ENCODE measurements at regions not wholly inside any gene's neighbourhood (a gene's known extent, or its start where the extent isn't known, plus 50 kb on each side); places are given as distances from the start of the nearest gene placed in this dataset.
"Not testable (repeated sequence)": the region's sequence is repeated elsewhere in the genome, so short reads cannot be mapped to it uniquely, and the experiment has no call there.

DNA sequence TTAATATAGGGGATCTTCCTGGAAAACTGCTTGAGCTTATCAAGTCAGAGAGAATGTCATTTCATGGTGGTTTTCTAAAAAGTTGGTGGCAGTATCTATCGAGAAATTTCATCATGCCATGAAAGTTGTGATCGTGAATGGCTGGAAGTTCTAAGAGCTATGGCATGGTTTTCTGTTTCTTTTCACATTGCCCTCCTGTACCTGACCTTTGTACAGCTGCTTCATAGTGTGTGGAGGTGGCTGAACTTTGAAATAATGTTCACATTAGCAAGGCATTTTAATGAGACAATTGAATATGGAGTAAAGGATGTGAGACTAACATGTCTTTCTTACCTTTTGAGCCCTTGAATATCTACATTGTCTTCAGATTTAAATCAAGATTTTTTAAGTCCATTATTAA lies 278.2 kb upstream of the ID4 start:
- Histone ChIP-seq H3K9me3 (no peaks in the 10 kb centered on the region), H3K4me3 (no peak overlapping the region), H3K27ac (no peak overlapping the region), H3K36me3 (no peaks in the 10 kb centered on the region), H3K4me1 (no peaks in the 10 kb centered on the region), H3K27me3 (no peaks in the 10 kb centered on the region)
- no peak for ATAC-seq (ENCODE audit: low FRiP score in 2 of 2)
- no peak for DNase-seq
- TF ChIP-seq POLR2A (IDR thresholded peaks at IDR 0.05) (no peak), EP300 (IDR thresholded peaks at IDR 0.05) (no peak), POLR2AphosphoS5 (IDR thresholded peaks at IDR 0.05) (no peak)
- TF ChIP-seq, protein P1, sequence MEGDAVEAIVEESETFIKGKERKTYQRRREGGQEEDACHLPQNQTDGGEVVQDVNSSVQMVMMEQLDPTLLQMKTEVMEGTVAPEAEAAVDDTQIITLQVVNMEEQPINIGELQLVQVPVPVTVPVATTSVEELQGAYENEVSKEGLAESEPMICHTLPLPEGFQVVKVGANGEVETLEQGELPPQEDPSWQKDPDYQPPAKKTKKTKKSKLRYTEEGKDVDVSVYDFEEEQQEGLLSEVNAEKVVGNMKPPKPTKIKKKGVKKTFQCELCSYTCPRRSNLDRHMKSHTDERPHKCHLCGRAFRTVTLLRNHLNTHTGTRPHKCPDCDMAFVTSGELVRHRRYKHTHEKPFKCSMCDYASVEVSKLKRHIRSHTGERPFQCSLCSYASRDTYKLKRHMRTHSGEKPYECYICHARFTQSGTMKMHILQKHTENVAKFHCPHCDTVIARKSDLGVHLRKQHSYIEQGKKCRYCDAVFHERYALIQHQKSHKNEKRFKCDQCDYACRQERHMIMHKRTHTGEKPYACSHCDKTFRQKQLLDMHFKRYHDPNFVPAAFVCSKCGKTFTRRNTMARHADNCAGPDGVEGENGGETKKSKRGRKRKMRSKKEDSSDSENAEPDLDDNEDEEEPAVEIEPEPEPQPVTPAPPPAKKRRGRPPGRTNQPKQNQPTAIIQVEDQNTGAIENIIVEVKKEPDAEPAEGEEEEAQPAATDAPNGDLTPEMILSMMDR (IDR thresholded peaks at IDR 0.05), result no peak
- 91% methylated on average over 2 of the region's 2 CpGs for WGBS, 2 donors

- 79 to 87% methylated on average over 1 of the region's 1 CpG for WGBS, 2 donors
- H3K9me3 ChIP-seq, result no peaks in the 10 kb centered on the region
- H3K27ac ChIP-seq, result no peak overlapping the region
- TF ChIP-seq POLR2A (IDR thresholded peaks at IDR 0.05) (no peak), POLR2AphosphoS5 (IDR thresholded peaks at IDR 0.05) (no peak), EP300 (IDR thresholded peaks at IDR 0.05) (no peak)
- TF ChIP-seq, protein P1 (IDR thresholded peaks at IDR 0.05), result no peak
- ATAC-seq (ENCODE audit: low FRiP score in 2 of 2) (no peak), DNase-seq (no peak)
- H3K4me1 ChIP-seq, result no peaks in the 10 kb centered on the region
- no peaks in the 10 kb centered on the region for H3K36me3 ChIP-seq
- H3K27me3 ChIP-seq, result no peaks in the 10 kb centered on the region
- no peak overlapping the region for H3K4me3 ChIP-seq
Measured at GRCh38 chr6:19562468-19562867, 274.7 kb upstream of the ID4 start.

- ATAC-seq (ENCODE audit: low FRiP score in 2 of 2) (no peak), DNase-seq (no peak)
- no peaks in the 10 kb centered on the region for H3K36me3 ChIP-seq
- no peak overlapping the region for H3K27ac ChIP-seq
- H3K27me3 ChIP-seq, result no peaks in the 10 kb centered on the region
- H3K9me3 ChIP-seq, result no peaks in the 10 kb centered on the region
- H3K4me1 ChIP-seq, result no peaks in the 10 kb centered on the region
- TF ChIP-seq EP300 (IDR thresholded peaks at IDR 0.05) (no peak), POLR2A (IDR thresholded peaks at IDR 0.05) (no peak), POLR2AphosphoS5 (IDR thresholded peaks at IDR 0.05) (no peak)
- TF ChIP-seq, protein P1 (IDR thresholded peaks at IDR 0.05), result no peak
- no peak overlapping the region for H3K4me3 ChIP-seq
- 50 to 75% methylated on average over 3 of the region's 3 CpGs for WGBS, 2 donors
Measured at GRCh38 chr6:19569563-19569962, 267.6 kb upstream of the ID4 start.

DNA sequence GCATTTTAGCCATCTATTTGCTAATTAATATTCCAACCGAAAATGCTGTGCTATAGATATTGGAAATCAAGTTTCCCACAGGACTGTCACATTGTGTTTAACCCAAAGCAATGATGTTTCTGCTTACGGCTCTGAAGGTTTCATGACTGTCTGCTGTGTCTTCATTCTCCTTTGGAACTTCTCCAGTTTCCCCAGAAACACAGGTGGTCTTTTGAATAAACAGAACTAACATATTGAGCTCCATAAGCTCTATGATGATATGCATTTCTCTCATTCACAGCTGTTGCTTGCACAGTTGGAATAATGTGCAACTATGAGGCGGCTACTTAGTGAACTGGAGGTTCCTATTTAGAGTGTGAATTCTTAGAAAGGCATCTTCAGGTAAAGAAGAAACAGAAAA lies 266.0 kb upstream of the ID4 start:
- H3K9me3 ChIP-seq, result no peaks in the 10 kb centered on the region
- no peaks in the 10 kb centered on the region for H3K4me1 ChIP-seq
- H3K27me3 ChIP-seq, result no peaks in the 10 kb centered on the region
- TF ChIP-seq, protein P1 (IDR thresholded peaks at IDR 0.05), result no peak
- WGBS, 2 donors, result 78 to 84% methylated on average over 3 of the region's 3 CpGs
- H3K36me3 ChIP-seq, result no peaks in the 10 kb centered on the region
- ATAC-seq (ENCODE audit: low FRiP score in 2 of 2), result no peak
- H3K27ac ChIP-seq, result no peak overlapping the region
- DNase-seq, result no peak
- H3K4me3 ChIP-seq, result no peak overlapping the region

GRCh38 chr6:19578481-19578880 lies 258.7 kb upstream of the ID4 start:
- no peaks in the 10 kb centered on the region for H3K36me3 ChIP-seq
- DNase-seq, result no peak

DNA sequence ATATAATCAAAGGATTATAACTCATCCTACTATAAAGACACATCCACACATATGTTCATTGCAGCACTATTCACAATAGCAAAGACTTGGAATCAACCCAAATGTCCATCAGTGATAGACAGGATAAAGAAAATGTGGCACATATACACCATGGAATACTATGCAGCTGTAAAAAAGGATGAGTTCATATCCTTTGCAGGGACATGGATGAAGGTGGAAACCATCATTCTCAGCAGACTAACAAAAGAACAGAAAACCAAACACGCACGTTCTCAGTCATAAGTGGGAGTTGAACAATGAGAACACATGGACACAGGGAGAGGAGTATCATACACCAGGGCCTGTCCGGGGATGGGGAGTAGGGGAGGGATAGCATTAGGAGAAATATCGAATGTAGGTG lies 253.0 kb upstream of the ID4 start:
- WGBS, 2 donors, result 87 to 89% methylated on average over 4 of the region's 4 CpGs

More at GRCh38 chr6:19578481-19578880, 258.7 kb upstream of the ID4 start:
- ATAC-seq (ENCODE audit: low FRiP score in 2 of 2), result no peak
- 74 to 78% methylated on average over 4 of the region's 4 CpGs for WGBS, 2 donors
- H3K27ac ChIP-seq, result no peak overlapping the region
- no peaks in the 10 kb centered on the region for H3K27me3 ChIP-seq
- TF ChIP-seq POLR2AphosphoS5 (IDR thresholded peaks at IDR 0.05) (no peak), POLR2A (IDR thresholded peaks at IDR 0.05) (no peak), EP300 (IDR thresholded peaks at IDR 0.05) (no peak)
- TF ChIP-seq, protein P1 (IDR thresholded peaks at IDR 0.05), result no peak
- peaks cover 0 to 10% (median 3%) of the 10 kb centered on the region in 4 donors for H3K9me3 ChIP-seq
- no peak overlapping the region for H3K4me3 ChIP-seq
- no peaks in the 10 kb centered on the region for H3K4me1 ChIP-seq

More for the DNA sequence above, 253.0 kb upstream of the ID4 start:
- H3K9me3 ChIP-seq; ATAC-seq (ENCODE audit: low FRiP score in 2 of 2); H3K36me3 ChIP-seq; DNase-seq; H3K27me3 ChIP-seq; H3K4me3 ChIP-seq; H3K27ac ChIP-seq; H3K4me1 ChIP-seq: not testable (repeated sequence)

All from upper lobe of left lung (tissue), 6 donors.